ENCODE measurements at regions not wholly inside any gene's neighbourhood (a gene's known extent, or its start where the extent isn't known, plus 50 kb on each side); places are given as distances from the start of the nearest gene placed in this dataset.

GRCh38 chrY:9922035-9922434, 394.4 kb downstream of the TSPY10 start:
- H3K9ac ChIP-seq (ENCODE audit: low read depth, low read length) = no peak overlapping the region
- H3K79me2 ChIP-seq (ENCODE audit: insufficient read depth, low read length) = no peaks in the 10 kb centered on the region
- no peak overlapping the region for H3K4me2 ChIP-seq (ENCODE audit: insufficient read depth, low read length)
- H3K27me3 ChIP-seq (ENCODE audit: insufficient read depth, low read length, poor library complexity) = no peaks in the 10 kb centered on the region
- no peak for DNase-seq
- no peaks in the 10 kb centered on the region for H3K36me3 ChIP-seq (ENCODE audit: insufficient read depth, low read length)
- no peaks in the 10 kb centered on the region for H3K4me1 ChIP-seq (ENCODE audit: insufficient read depth, low read length)
- no peak overlapping the region for H3K27ac ChIP-seq (ENCODE audit: low read length)
- no peak for ATAC-seq (ENCODE audit: insufficient read depth, low read depth)
- H3K9me3 ChIP-seq (ENCODE audit: insufficient read depth, low read length, severe bottlenecking) = no peaks in the 10 kb centered on the region
- TF ChIP-seq, protein P1, sequence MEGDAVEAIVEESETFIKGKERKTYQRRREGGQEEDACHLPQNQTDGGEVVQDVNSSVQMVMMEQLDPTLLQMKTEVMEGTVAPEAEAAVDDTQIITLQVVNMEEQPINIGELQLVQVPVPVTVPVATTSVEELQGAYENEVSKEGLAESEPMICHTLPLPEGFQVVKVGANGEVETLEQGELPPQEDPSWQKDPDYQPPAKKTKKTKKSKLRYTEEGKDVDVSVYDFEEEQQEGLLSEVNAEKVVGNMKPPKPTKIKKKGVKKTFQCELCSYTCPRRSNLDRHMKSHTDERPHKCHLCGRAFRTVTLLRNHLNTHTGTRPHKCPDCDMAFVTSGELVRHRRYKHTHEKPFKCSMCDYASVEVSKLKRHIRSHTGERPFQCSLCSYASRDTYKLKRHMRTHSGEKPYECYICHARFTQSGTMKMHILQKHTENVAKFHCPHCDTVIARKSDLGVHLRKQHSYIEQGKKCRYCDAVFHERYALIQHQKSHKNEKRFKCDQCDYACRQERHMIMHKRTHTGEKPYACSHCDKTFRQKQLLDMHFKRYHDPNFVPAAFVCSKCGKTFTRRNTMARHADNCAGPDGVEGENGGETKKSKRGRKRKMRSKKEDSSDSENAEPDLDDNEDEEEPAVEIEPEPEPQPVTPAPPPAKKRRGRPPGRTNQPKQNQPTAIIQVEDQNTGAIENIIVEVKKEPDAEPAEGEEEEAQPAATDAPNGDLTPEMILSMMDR (IDR thresholded peaks at IDR 0.05; ENCODE audit: borderline replicate concordance, extremely low read depth, low read length, poor library complexity, severe bottlenecking) = no peak
- TF ChIP-seq EZH2 (IDR thresholded peaks at IDR 0.05; ENCODE audit: borderline replicate concordance, low read depth, low read length, severe bottlenecking) = no peak
- H2AFZ ChIP-seq (ENCODE audit: low read depth, low read length) = no peak overlapping the region
- no peak overlapping the region for H3K4me3 ChIP-seq (ENCODE audit: low read depth in 1 of 2, low read length in 2 of 2)
- no peaks in the 10 kb centered on the region for H4K20me1 ChIP-seq (ENCODE audit: insufficient read depth, low read length)

- H3K9me3 ChIP-seq (ENCODE audit: insufficient read depth, low read length, severe bottlenecking) = no peaks in the 10 kb centered on the region
- H3K27ac ChIP-seq (ENCODE audit: low read length) = no peak overlapping the region
- no peak for TF ChIP-seq EZH2 (IDR thresholded peaks at IDR 0.05; ENCODE audit: borderline replicate concordance, low read depth, low read length, severe bottlenecking)
- TF ChIP-seq, protein P1 (IDR thresholded peaks at IDR 0.05; ENCODE audit: borderline replicate concordance, extremely low read depth, low read length, poor library complexity, severe bottlenecking) = peak; percentile 36
- H3K27me3 ChIP-seq (ENCODE audit: insufficient read depth, low read length, poor library complexity) = no peaks in the 10 kb centered on the region
- H3K9ac ChIP-seq (ENCODE audit: low read depth, low read length) = no peak overlapping the region
- no peaks in the 10 kb centered on the region for H4K20me1 ChIP-seq (ENCODE audit: insufficient read depth, low read length)
- DNase-seq (no peak), ATAC-seq (ENCODE audit: insufficient read depth, low read depth) (no peak)
- no peak overlapping the region for H3K4me2 ChIP-seq (ENCODE audit: insufficient read depth, low read length)
- H3K36me3 ChIP-seq (ENCODE audit: insufficient read depth, low read length) = no peaks in the 10 kb centered on the region
- H3K4me1 ChIP-seq (ENCODE audit: insufficient read depth, low read length) = no peaks in the 10 kb centered on the region
- H3K79me2 ChIP-seq (ENCODE audit: insufficient read depth, low read length) = no peaks in the 10 kb centered on the region
- H2AFZ ChIP-seq (ENCODE audit: low read depth, low read length) = no peak overlapping the region
- H3K4me3 ChIP-seq (ENCODE audit: low read depth in 1 of 2, low read length in 2 of 2) = no peak overlapping the region
Measured at GRCh38 chrY:9968381-9968780, 440.7 kb downstream of the TSPY10 start.

Data from DND-41 (cell line).